ENCODE measurements at regions not wholly inside any gene's neighbourhood (a gene's known extent, or its start where the extent isn't known, plus 50 kb on each side); places are given as distances from the start of the nearest gene placed in this dataset.

GRCh38 chr12:126204326-126204725 lies 1139.1 kb downstream of the AACS start:
- TF ChIP-seq POLR2AphosphoS5 (IDR thresholded peaks at IDR 0.05) (no peak), CTCF (IDR thresholded peaks at IDR 0.05 in 8 of 11, conservative IDR thresholded peaks at IDR 0.05 in 3 of 11) (no peak), POLR2A (IDR thresholded peaks at IDR 0.05) (no peak)
- H3K4me1 ChIP-seq, result no peaks in the 10 kb centered on the region
- no peaks in the 10 kb centered on the region for H3K36me3 ChIP-seq
- no peak overlapping the region for H3K4me3 ChIP-seq
- no peak overlapping the region for H3K27ac ChIP-seq
- intact Hi-C loops (cut with DNase I; ENCODE audit: low total_unique reads), result no loop called here
- WGBS, 5 donors, result 44 to 48% (median 46%) methylated on average over 3 of the region's 3 CpGs
- H3K9me3 ChIP-seq, result peaks cover 0 to 3% (median 0%) of the 10 kb centered on the region in 8 donors
- H3K27me3 ChIP-seq (replicated peaks in 1 of 7), result no peaks in the 10 kb centered on the region
- no peak for DNase-seq

DNA sequence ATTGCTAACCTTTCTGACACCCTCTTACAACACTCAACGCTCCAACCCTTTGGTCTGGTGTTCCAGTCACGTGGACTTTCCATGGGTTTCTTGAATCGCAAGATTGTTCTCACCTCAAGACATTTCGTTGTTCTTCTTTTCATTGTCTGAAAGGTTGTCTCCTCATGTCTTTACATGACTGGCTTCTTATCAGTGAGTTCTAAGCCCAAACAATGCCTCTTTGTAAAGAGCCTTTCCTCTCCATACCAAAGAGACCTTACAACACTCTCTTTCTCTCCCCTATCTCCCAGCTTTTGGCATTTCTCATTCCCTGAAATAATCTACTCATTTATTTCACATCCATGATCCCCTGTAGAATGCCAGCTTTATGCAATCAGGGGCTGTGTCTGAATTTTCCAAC lies 1144.8 kb downstream of the AACS start:
- no peaks in the 10 kb centered on the region for H3K4me1 ChIP-seq
- no peaks in the 10 kb centered on the region for H3K9me3 ChIP-seq
- no peak for TF ChIP-seq POLR2A (IDR thresholded peaks at IDR 0.05)
- TF ChIP-seq POLR2AphosphoS5 (IDR thresholded peaks at IDR 0.05), result no peak
- TF ChIP-seq CTCF (IDR thresholded peaks at IDR 0.05 in 8 of 11, conservative IDR thresholded peaks at IDR 0.05 in 3 of 11), result no peak
- 72 to 81% (median 79%) methylated on average over 4 of the region's 4 CpGs for WGBS, 5 donors
- no peak for DNase-seq
- H3K27me3 ChIP-seq (replicated peaks in 1 of 7), result no peaks in the 10 kb centered on the region
- H3K27ac ChIP-seq, result no peak overlapping the region
- no peaks in the 10 kb centered on the region for H3K36me3 ChIP-seq
- intact Hi-C loops (cut with DNase I; ENCODE audit: low total_unique reads), result no loop called here
- no peak overlapping the region for H3K4me3 ChIP-seq

GRCh38 chr12:126210448-126210847 lies 1145.2 kb downstream of the AACS start:
- Histone ChIP-seq H3K4me1 (no peaks in the 10 kb centered on the region), H3K27ac (no peak overlapping the region), H3K27me3 (replicated peaks in 1 of 7) (no peaks in the 10 kb centered on the region), H3K36me3 (no peaks in the 10 kb centered on the region), H3K9me3 (no peaks in the 10 kb centered on the region), H3K4me3 (no peak overlapping the region)
- 72 to 87% (median 81%) methylated on average over 3 of the region's 3 CpGs for WGBS, 5 donors
- TF ChIP-seq POLR2A (IDR thresholded peaks at IDR 0.05), result no peak
- no peak for TF ChIP-seq POLR2AphosphoS5 (IDR thresholded peaks at IDR 0.05)
- no peak for TF ChIP-seq CTCF (IDR thresholded peaks at IDR 0.05 in 8 of 11, conservative IDR thresholded peaks at IDR 0.05 in 3 of 11)
- intact Hi-C loops (cut with DNase I; ENCODE audit: low total_unique reads), result no loop called here
- no peak for DNase-seq

DNA sequence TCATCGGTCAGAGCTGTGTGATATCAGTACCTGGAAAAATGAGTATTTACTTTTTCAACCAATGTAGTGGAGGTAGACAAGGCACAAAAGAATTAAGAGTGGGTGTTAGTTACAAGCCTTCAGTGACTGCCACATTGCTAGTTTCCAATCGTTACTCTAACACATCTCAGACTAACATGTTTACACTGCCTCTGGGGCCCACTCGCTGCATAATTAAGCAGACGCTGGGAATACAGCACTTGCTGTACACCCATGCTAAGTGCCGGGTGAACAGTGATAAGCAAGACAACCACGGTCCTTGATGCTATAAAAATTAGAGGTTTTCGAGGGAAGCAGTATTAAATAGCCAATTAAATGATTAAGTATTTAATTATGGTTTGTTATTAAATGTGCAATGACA lies 1147.6 kb downstream of the AACS start:
- no peaks in the 10 kb centered on the region for H3K4me1 ChIP-seq
- no peak overlapping the region for H3K4me3 ChIP-seq
- DNase-seq, result no peak
- no peaks in the 10 kb centered on the region for H3K9me3 ChIP-seq
- 69 to 78% (median 78%) methylated on average over 7 of the region's 7 CpGs for WGBS, 5 donors
- no peak overlapping the region for H3K27ac ChIP-seq
- H3K36me3 ChIP-seq, result no peaks in the 10 kb centered on the region
- intact Hi-C loops (cut with DNase I; ENCODE audit: low total_unique reads), result no loop called here
- no peaks in the 10 kb centered on the region for H3K27me3 ChIP-seq (replicated peaks in 1 of 7)
- no peak for TF ChIP-seq CTCF (IDR thresholded peaks at IDR 0.05 in 8 of 11, conservative IDR thresholded peaks at IDR 0.05 in 3 of 11)
- no peak for TF ChIP-seq POLR2A (IDR thresholded peaks at IDR 0.05)
- no peak for TF ChIP-seq POLR2AphosphoS5 (IDR thresholded peaks at IDR 0.05)
